Neural progenitor cell (in vitro differentiated cells): ENCODE measurements at regions not wholly inside any gene's neighbourhood (a gene's known extent, or its start where the extent isn't known, plus 50 kb on each side); places are given as distances from the start of the nearest gene placed in this dataset.

ENCODE experiments used
- EZH2 ChIP-seq: fragments of 200-600 bp; sonication (generic); IDR thresholded peaks from 2 replicates; pipeline ENCODE4 v1.6.1; 2017; ENCODE audit warnings: antibody characterized with exemption, mild to moderate bottlenecking, moderate library complexity
- EZH2phosphoT487 ChIP-seq: fragments of 200-600 bp; sonication (generic); IDR thresholded peaks from 2 replicates; pipeline ENCODE4 v1.6.1; 2017; ENCODE audit warnings: antibody characterized with exemption
- TF ChIP-seq, protein P1 (sequence below): fragments of 200-600 bp; sonication (generic); IDR thresholded peaks from 2 replicates; pipeline ENCODE4 v1.5.1; 2017; ENCODE audit warnings: antibody characterized with exemption, mild to moderate bottlenecking

GRCh38 chr18:79617511-79618500 lies 61.8 kb upstream of the CTDP1 start:
- TF ChIP-seq EZH2 = no peak
- TF ChIP-seq, protein P1, sequence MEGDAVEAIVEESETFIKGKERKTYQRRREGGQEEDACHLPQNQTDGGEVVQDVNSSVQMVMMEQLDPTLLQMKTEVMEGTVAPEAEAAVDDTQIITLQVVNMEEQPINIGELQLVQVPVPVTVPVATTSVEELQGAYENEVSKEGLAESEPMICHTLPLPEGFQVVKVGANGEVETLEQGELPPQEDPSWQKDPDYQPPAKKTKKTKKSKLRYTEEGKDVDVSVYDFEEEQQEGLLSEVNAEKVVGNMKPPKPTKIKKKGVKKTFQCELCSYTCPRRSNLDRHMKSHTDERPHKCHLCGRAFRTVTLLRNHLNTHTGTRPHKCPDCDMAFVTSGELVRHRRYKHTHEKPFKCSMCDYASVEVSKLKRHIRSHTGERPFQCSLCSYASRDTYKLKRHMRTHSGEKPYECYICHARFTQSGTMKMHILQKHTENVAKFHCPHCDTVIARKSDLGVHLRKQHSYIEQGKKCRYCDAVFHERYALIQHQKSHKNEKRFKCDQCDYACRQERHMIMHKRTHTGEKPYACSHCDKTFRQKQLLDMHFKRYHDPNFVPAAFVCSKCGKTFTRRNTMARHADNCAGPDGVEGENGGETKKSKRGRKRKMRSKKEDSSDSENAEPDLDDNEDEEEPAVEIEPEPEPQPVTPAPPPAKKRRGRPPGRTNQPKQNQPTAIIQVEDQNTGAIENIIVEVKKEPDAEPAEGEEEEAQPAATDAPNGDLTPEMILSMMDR = no peak
- TF ChIP-seq EZH2phosphoT487 = no peak
